GM19467 (cell line): ENCODE measurements at regions not wholly inside any gene's neighbourhood (a gene's known extent, or its start where the extent isn't known, plus 50 kb on each side); places are given as distances from the start of the nearest gene placed in this dataset.

Experiments used
- ATAC-seq: cut with Tn5 transposase; IDR thresholded peaks from one replicate; pipeline ENCODE4 v1.9.1; 2021; ENCODE audit warnings: mild to moderate bottlenecking, moderate library complexity; ENCODE audit not compliant: unreplicated experiment

DNA sequence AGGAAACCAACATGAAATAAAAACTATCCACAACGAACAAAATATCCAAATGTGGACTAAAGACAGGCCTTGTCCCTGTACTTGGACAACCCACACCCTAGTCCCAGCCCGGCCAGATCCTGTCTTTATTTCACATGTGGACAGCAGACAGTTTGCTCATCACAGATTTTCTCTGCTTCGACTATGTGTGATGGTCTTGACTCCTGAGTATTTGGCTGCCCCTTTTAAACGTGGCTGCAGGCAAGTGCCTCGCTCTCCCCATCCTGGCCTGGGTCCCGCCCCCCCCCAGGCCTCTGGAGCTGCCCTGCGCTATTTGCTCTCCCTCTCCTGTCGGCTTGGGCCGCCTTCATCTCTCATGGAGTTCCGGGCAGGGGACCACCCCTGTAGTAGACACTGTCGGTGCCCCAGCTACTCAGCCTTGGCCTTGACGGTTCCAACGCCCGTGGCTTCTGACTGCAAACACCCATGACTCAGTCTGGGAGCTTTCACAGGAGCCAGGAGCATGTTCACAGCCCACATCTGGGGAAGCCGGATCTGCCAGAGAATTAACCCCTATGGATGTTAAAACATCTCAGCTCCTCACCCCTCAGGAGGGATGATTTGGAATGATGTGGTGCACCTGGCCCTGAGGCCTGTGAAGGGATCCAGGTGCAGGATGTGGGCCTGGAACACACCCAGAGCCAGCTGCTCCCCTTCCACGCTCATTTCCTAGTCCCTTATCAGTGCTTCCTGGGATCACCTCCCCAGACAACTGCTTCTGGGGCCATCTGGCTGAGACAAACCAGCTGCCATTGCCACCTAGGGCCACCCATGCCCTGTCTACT lies 229.7 kb upstream of the RPL38 start:
- ATAC-seq = no peak

DNA sequence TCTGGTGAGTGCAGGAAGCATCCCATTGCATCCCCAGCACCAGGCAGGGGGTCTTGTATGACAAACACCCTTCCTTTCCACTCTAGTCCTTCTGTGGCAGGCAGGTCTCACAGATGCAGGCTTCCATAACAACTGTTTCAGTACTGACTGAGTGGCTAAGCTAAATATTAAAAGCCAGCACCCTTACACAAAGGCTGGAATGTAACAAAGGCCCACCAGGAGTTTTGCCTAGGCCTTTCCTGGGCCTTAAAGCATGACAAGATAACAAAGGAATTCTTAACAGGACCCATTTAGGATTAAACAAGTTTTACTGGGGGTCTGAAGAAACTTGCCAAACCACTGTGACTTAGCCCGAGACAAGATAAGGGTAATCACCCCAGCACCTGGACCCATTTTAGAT lies 228.9 kb upstream of the RPL38 start:
- no peak for ATAC-seq

DNA sequence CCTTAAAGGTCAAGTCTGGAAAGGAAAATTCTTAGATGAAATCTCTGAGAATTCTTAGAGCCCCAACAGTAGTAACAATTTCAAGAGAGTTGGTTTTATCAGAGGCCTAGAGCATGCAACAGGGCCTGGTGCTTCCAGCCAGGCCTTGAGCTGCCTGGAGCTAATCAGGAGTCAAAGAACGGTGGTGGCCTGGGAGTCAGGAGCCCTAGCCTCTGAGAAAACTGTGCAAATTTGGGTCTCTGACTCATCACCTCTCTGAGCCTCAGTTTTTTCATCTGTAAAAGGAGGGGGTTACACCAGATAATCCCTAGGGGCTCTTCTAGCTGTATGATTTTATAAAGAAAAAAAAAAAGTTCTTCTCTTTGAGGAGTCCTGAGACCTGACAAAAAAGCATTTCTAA lies 227.3 kb upstream of the RPL38 start:
- ATAC-seq = no peak

DNA sequence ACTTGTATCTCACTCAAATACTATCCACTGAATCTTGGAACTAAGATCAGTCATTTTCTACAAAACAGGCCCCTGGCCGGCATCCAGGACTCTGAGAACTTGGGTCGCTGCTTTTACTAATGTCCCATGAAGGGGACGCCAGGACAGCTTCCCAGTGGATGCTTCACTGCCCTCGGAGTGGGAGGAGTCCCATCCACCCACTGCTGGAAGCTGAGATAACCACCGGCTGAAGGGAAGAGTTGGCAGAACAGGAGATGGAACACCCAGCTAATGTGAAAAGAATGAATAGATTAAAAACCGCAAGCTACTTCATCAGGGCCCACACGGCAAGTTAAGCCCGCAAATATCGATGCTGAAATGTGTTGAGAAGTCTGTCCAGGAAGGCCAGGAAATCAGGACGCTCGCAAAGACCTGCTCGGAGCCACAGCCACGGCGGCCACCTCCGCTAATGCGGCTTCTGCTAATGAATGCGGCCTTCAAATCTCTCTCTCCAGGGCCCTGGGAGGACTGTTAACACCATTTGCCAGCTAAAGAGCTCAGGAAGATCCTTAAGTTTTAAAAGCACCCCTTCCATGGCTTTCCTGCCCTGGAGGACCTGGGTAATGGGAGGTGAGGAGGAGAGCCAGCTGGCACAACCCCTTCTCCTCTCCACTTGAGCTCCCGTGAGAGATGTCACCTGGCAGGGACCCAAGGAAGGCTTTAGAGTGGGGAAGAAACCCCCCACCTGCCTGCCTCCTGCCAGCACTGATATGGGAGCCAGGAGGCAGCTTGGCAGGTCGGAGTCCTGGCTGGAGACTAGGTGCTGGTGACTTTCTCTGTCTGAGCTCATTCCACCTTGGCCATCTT lies 226.6 kb upstream of the RPL38 start:
- ATAC-seq = no peak

DNA sequence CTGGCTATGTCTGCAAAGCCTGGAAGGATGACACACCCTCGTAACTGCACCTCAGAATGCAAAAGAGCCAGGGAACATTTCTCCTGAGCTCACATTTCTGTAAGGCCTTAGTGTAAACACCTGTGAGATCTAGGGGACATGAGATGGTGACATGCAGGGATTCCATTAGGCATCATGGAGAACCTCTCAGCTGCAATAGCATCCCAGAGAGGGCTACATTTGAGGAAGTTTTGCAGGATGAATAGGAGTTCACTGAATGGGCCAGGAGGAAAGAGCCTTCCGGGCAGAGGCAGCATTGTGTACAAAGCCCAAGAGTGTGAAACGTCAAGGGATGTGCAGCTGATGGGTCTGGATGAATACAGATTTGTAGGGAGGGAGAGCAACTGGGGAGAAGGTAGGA lies 223.0 kb upstream of the RPL38 start:
- no peak for ATAC-seq

DNA sequence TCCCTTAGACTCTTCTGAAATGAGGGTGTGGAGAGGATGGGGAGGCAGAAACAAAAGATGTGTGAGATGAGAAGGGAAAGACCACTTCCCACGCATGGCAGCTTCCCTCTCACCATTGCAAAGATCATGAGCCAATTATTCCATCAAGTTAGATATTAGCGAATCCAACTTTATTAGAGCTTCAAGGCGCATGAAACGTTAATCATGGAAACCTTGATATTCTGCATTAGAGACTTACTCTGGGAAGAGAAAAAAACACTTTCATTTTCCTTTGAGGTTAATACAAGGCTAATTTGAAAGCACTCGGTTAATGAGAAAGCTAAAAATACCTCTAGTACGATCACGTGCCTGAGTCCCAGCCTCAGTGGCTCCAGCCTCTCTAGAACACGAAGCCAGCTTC lies 220.6 kb upstream of the RPL38 start:
- no peak for ATAC-seq

DNA sequence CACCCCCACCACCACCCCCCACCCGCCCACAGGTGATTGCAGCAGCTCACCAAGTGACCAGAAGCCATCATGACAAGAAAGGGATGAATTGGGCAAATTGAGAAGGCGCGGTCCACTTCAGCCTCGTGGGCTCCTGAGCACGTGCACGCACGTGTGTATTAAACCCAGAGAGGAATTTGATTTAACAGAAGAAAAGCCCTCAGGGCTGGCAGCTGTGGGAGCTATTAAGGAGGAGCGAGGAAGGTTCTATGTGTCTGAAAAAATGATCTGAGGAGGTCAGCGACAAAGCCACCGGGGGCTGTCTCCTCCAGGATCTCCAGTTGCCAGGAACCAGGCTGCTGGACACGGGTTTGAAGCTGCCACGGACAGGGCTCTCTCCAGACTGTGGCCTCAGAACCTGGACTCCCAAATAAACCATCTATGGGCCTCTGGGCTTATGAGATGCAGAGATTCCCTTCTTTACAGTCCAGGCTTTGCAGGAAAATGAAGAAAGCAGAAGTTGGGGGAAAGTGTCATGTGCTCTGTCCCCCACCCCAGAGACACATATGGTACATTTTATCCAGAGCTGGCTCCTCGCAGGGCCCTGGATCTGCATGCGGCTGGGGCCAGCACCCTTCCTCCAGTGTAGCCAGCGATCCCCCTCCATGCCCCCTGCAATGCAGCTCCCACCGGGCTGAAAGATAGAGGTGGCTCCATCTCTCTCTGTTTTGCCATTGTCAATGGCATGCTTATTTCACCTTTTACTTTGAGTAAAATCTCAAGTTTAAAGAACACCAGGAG lies 219.7 kb upstream of the RPL38 start:
- ATAC-seq = no peak

DNA sequence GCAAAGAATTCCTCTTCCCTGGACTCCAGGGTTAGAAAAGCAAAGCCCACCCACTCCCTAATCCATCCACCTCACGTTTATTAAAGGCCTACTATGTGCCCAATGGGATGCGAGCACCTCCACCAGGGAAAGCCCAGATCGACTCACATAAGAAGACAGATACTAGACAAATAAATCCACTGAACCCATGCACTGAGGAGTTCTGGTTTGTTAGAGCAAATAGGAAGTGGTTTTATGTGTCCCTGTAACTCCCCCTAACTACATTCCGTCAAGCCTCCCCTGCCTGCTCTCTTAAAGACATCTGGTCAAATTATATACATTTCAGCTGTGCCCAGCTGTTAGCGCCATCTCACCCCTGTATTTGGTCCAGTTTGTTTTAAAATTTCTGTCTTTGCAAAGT lies 218.5 kb upstream of the RPL38 start:
- no peak for ATAC-seq

DNA sequence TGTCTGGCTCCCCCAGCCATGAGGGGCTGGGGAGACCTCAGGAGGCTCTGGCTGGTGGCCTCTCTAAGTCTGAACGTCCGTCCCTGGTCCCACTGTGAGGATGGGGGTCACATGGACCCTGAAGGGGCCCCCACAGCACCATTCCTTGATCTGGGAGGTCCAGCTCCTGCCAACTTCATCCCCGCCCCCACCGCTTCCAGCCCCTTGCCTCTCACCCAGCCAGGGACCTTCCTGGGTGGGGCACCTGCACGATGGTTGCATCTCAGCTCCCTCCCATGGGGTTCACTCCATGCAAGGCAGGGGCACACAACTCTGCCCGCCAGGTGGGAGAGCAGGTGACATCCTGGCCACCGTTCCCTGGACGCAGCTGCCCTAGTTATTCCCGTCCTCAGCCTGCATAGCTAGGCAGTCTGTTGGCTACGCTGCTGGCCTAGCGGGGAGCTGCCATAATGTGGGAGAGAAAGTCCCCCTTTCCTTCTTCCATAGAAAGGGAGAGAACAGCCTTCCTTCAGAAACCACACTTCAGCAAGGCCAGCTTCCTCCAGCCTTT lies 217.9 kb upstream of the RPL38 start:
- no peak for ATAC-seq

DNA sequence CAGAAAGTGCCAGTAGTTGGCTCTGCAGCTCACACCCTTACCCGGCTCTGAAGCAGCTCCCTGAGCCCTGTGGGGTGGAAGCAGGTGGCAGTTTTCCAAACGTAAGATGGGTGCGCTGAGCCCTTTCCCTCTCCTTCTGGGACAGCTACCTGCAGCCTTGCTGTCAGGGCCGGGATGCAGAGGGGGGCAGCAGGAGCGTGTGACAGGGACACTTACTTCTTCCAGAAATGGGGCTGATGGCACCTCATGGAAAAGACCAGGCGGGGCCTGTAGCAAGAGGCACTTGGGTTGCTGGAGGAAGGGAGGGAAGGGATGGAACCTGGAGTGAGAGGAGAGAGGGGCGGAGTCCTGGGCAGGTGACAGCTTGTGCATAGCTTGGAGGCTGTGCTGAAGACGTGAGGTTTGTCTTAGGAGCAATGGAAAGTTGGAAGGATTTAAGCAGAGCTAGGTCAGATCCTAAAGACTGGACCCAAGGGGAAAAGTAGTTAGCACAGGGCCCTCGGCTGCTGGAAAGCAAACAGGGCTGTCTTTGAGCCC lies 216.8 kb upstream of the RPL38 start:
- ATAC-seq = no peak

DNA sequence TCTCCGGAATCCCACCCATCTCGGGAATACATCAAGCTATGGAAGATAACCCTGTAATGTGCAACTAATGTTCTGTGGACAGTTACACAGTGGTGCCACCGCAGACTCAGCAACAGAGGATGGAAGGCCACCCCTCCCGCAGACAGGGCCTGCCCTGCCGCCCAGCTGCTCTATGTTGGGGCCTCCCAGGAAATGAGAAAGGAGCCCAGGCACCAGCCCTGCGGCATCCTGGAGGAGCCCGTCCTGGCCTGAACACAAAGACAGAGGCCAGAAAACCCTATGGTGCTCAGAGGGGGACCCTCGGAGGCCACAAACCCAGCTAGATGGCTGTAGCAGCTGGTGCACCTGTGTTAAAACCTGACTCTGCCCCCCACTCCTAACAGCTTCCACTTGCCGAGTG lies 216.1 kb upstream of the RPL38 start:
- ATAC-seq = no peak

DNA sequence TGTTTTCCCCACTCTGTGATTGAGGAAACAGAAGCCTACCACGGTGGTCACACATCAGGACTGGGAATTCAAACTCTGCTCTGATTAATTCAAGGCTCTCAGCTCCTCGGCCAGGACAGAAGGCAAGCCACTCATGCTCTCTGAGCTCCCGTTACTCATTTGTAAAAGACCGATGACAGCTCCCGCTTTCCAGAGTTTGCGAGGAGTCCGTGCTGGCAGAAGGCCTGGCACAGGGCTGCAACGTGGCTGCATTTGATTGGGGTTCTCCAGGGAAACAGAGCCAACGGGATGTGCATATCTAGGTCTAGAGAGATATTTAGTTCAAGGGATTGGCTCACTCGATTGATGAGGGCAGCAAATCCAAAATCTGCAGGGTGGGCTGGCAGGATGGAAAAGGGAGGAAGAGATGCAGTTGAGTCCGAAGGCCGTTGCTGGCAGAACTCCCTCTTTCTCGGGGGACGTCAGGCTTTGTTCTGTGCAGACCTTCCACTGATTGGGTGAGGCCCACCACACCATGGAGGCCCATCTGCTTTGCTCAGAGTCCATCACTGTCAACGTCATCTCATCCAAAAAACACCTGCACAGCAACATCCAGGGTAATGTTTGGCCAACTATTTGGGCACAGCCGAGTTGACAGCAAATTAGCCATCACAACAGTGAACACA lies 215.5 kb upstream of the RPL38 start:
- ATAC-seq = no peak

DNA sequence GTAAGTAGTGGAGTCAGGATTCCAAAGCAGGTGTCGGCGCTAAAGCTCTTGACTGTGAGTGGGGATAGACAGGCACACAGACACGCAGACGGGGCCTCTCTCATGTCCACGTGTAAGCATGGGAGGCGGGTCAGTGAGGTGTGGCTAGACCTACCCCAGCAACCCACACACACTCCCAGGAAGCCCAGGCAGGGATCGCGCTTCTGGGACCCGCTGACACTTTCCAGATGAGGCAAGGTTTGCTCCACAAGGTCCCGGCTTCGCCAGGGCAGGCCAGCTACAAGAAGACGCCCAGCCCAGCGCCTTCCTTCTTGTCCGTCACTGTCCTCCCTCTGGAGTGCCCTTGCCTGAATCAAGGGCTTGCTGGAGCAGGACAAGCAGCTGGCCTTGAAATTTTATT lies 213.8 kb upstream of the RPL38 start:
- ATAC-seq = no peak

DNA sequence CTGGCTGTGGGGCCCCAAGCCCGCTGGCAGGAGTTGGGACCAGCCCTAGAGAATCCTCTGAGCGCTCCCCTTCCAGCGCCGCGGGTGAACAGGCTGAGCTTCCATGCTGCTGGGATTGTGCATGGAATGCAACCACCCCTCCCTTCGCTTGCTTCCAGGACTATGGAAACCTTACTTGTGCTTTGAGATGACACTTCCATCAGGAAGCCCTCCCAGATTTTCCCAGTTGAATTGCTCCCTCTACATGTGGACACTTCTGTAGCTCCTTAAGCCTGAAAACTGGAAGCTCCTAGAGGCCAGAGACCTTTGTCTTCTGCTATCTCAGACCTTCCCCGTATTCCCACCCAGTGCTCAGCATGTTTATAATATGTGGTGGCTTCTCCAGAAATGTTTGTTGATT lies 213.2 kb upstream of the RPL38 start:
- no peak for ATAC-seq

DNA sequence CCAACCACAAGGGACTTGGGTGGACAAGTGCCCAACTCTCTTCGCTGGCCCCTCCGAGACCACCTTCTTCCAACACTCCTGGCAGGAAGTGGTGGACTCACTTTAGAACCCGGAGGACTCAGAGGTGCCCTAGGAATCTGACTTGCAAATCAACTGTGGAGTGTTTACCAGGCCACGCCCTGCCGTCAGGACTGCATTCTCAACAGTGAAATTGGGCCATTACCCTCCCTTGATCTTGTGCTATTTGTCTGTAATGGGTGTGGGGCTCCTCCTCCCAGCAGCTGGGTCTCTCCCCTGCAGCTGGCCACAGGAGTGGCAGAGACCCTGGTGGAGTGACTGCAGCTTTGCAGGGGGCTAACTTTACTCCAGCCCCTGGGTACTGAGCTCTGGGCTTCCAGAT lies 212.2 kb upstream of the RPL38 start:
- no peak for ATAC-seq

DNA sequence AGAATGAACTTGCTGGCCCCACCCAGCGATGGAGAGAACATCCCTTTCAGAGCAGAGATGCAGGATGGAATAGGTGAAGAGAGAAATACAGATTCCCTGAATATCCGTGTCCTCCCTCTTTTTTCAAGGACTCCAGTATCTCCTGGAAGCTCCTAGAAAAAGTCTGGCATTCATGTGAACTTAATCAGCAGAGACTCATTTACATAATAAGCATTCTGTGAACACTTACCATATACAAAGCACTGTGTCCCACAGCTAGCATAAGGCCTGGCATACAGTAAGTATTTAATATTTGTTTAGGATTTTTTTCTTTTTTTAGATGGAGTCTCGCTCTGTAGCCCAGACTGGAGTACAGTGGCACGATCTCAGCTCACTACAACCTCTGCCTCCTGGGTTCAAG lies 208.5 kb upstream of the RPL38 start:
- ATAC-seq = no peak

DNA sequence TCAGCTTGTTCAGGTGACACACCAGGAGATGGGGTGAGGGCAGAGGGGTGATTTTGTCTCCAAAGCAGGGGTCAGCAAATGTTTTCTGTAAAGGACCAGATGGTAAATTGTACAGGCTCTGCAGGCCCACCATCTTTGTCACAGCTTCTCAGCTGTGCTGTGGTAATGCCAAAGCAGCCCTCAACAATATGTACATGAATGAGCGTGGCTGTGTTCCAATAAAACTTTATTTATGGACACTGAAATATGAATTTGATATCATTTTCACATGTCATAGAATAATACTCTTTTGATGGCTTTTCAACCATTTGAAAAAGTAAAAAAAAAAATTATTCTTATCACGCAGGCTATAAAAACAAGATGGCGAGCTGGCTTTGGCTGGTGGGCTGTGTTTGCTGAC lies 206.4 kb upstream of the RPL38 start:
- ATAC-seq = no peak

DNA sequence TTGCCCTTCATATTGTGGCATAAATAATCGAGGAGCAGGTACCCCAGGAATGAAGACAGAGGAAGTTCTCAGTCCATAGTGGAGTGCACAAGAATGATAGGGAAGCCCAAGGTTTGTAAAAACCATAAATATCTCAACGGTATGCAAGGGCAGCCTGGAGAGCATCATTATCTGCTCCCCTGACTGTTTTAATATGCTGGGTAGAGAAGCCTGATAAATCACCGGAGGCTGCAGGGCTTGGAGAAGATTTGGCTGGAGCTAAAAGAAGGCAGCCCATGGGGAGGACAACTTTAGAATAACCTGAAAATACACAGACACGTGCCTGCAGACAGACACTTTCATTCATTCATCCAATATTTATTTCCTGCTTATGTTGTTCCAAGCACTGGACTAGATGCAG lies 205.2 kb upstream of the RPL38 start:
- no peak for ATAC-seq

DNA sequence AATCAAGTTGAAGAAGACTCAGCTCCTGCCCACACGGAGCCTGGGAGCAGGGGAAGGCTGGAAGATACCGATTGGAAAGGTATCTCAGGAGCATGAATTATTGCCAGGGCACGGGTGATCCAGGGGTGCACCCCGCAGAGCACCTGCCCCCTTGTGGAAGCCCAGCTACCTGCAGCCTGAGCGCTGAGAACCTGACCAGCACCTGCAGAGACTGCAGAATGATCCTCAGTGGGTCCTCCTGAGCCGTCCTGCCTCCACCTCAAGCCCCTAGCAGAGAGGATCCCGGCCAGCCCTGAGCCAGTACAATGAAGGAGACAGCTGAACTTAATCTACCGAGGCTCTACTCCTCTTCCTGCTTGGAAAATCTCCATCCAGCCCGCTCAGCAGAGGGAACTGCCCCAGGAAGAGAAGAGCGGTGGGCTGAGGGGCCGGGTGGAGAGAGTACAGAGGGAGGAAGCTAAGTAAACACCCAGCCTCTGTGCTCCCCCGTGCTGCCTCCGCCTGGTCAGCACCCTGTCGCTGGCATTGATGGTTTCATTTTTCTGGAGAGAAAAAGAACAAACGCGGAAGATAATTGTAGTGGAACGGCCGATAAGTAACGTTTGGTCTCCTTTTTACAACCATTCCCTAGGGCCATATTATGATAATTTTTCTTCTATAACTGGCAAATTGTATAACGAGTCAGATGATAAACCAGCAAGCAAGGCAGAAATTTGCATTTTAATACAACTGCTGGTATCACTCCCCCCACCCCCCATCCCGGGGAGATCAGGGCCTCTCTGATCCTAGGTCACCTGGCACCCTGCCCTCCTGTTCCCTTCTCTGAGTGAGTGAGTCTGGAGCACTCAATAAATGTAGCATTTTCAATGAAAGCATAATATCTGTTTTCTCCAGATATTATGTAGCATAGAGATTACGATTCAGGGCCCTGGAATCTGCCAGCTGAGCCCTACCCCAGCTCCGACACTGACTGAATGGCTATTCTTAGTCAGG lies 204.5 kb upstream of the RPL38 start:
- no peak for ATAC-seq
